NCI-H187 (cell line): ENCODE measurements at regions not wholly inside any gene's neighbourhood (a gene's known extent, or its start where the extent isn't known, plus 50 kb on each side); places are given as distances from the start of the nearest gene placed in this dataset.
A peak's percentile ranks its signal among the peaks of the same experiment; 100 is the strongest.

Source experiments
- DNase-seq, 2 experiments: peaks; one replicate each; lab custom pipeline; 2025; lab: John Stamatoyannopoulos, UW

DNA sequence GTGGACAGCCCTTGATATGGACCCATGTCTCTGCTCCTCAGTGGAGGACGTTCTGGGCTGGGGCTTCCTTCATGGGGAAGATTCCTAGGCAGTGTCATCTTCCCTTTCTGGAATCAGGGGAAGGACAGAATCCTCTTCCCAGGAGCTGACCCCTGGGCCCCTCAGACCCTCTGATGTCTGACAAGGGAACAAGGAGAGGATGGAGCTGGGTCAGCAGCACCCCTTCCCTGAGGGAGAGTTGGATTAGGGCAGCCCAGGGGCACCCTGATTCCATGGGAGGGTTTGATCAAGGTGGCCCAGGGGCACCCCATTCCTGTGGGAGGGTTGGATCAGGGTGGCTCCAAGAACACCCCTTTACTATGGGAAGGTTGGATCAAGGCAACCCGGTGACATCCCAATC lies 86.5 kb downstream of the ACKR3 start:
- DNase-seq = no peak

- DNase-seq = no peak
Measured at GRCh38 chr2:236656721-236657120, 87.1 kb downstream of the ACKR3 start.

DNA sequence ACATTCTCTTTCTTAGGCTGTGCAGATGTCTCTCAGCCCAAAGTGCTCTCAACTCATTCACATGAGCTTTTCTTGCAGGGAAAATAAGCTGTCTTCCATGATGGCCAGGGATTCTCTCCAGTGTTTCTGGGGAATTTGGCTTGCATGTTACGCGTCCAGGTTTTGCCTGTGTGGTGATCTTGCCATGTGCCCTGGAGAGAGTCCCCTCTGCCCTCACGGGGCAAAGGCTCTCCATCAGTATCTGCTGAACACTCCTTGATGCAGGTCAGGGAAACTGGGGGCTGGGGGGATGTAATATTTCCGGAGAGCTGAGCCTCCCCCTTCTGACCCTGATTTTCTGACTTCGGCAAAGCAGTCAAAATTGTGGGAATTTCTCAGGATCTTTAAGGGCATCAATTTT lies 87.6 kb downstream of the ACKR3 start:
- no peak for DNase-seq

DNA sequence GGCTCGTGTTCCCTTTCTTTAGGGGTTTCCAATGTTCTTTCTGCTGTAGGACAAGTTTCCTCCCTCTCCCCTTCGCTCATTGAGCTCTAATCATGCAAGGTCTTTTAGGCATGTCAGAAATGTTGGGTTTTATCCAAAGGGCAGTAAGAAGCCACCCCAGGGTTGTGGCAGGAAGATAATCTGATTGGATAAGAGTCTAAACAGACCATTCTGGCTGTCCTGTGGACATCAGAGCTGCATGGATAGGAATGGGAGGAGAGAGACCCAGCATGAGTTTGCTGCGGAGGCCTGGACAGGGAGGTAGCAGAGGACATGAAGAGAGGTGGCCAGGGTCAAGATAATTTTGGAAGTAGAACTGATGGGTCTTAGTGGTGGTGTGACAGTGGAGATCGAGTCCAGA lies 88.2 kb downstream of the ACKR3 start:
- DNase-seq = no peak

DNA sequence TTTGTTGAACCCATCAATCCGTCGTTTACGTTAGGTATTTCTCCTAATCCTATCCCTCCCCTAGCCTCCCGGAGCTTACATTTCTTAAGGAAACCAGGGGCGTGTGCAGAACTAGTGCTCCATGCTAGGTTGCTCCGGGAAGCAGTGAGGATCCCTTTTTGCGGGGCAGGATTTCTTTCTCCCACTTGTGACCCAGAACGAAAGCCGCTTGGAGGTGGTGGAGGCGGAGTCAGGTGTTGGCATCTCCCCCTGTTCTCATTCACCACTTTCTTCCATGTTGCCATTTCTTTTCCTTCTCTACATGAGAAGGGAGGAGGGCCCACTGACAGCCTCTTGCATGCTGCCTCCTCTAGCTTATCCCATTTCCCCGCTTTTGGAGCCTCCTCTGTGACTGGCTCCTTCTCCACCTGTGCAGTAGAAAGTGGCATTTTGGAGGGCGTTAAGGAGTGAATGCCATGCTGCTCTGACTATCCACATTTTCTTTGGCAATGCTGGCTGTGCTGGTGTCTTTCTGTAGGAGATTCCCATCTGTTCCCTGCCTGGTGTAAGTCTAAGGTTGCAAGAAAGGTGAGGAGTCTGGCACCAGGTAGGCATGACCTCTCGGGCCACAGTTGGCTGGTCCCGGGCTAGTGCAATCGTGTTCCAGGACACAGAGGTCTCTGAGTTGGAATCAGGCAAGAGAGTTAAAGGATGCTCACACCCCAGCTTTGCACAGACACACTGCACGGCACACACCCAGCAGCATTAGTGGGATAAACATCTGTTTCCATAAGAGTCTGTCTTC lies 89.5 kb downstream of the ACKR3 start:
- DNase-seq = no peak

DNA sequence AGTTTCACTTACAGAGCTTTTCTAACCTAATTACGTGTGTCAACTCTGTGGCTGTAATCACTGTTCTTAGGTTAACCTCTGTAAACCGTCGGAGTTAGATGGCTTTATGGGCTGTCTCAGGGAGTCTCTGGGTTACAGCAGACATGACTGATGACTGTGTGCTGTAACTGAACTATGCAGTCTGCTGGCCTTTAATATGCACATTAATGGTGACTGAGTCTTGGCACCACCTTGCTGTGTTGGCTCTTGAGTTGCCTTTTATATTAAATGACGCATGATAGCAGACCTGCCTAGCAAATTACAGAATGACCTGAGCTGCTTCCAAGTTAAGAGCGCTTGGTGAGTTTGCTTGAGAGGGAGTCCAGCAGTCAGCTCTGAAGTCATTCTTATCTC lies 90.1 kb downstream of the ACKR3 start:
- peak in 1 of 2 experiments; percentile 60 for DNase-seq

- no peak for DNase-seq
Measured at GRCh38 chr2:236661061-236661761, 91.6 kb downstream of the ACKR3 start.

GRCh38 chr2:236661762-236662110 lies 92.1 kb downstream of the ACKR3 start:
- no peak for DNase-seq

- no peak for DNase-seq
Measured at GRCh38 chr2:236662231-236663185, 92.9 kb downstream of the ACKR3 start.

GRCh38 chr2:236663287-236664101 lies 93.9 kb downstream of the ACKR3 start:
- no peak for DNase-seq

DNA sequence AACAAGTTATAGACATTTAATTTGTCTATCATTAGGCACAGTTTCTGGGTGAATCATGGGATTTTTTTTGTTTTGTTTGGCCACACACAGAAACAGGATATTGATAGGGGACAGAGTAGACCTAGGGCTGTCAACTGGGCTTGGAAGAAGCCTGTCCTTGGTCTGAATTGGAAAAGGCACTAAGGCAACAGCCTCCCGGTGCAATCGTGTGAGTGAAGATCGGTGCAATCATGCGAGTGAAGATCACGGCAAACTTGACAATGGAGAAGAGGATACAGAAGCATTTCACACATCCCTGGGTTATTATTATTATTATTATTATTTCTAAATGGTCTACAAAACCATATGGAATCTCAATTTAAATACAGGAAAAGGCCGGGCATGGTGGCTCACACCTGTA lies 94.5 kb downstream of the ACKR3 start:
- DNase-seq = no peak

DNA sequence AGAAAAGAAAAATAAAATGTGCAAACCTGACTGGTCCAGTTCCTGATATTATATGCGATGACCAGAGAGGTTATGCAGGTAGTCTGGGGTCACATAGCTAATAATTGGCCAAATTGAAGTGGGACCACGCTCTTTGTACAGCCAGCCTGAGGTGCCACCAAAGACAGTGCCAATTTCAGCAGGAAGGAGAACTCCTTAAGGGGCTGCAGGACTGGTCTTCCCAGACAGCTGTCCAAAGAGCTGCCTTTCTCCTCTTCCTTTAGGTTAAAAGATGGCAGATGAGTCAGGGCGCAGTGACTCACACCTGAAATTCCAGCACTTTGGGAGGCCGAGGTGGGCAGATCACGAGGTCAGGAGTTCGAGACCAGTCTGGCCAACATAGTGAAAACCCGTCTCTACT lies 95.5 kb downstream of the ACKR3 start:
- DNase-seq = no peak

GRCh38 chr2:236665572-236666118 lies 96.0 kb downstream of the ACKR3 start:
- no peak for DNase-seq

DNA sequence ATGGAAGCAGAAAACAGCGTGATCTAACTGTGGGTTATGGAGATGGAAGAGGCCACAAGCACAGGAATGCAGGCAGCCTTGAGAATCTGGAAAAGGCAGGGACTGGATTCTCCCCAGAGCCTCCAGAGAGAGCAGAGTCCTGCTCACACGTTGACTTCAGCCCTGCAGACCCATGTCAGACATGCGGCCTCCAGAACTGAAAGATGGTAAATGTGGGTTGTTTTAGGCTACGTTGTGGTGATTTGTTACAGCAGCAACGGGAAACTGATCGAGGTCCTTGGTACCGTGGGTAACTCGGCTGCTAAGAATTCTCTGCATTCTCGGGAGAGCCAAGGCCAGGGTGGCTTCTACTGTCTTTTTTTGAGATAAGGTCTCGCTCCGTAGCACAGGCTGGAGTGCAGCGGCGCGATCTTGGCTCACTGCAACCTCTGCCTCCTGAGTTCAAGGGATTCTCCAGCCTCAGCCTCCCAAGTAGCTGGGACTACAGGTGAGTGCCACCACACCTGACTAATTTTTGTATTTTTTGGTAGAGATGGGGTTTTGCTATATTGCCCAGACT lies 97.1 kb downstream of the ACKR3 start:
- DNase-seq = no peak

- DNase-seq = no peak
Measured at GRCh38 chr2:236667526-236667925, 97.9 kb downstream of the ACKR3 start.

DNA sequence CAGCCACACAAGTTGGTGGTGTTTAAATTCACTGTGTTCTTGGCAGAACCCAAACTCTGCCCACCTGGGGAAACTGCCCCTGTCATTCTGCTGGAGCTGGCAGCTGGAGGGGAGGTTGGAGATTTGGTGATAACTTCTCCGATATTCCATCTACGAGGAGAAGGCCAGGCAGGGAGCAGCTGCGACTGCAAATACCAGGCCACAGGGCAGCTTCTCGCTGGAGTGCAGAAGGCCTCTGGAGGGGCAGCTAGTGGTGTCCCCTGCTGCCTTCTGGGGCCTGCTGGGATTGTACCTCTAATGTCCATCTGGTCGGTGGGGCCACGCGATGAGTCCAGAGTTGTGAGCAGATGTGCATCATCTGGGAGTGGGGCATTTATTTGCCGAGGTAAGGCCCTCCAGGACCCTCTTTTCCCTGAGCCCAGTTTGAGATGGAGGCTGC lies 98.9 kb downstream of the ACKR3 start:
- no peak for DNase-seq

DNA sequence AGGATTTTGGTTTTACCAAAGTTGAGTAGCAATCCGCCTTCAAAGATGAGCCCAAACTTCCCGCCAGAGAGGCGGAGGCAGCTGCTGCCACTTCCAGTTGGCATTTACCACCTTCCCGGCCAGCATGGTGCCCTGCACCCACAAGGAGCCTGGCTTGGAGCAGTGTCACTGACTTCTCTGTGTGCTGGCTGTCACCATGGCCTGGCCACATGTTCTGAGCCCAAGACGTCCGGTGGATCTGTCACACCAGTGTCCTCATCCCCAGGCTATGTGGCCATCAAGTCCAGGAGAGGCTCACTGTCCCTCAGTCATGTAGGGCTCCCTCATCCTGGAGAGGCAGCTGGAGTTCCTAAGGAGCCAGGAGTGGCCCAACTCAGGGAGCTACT lies 100.6 kb downstream of the ACKR3 start:
- no peak for DNase-seq

GRCh38 chr2:236671896-236672562 lies 102.4 kb downstream of the ACKR3 start:
- DNase-seq = no peak

DNA sequence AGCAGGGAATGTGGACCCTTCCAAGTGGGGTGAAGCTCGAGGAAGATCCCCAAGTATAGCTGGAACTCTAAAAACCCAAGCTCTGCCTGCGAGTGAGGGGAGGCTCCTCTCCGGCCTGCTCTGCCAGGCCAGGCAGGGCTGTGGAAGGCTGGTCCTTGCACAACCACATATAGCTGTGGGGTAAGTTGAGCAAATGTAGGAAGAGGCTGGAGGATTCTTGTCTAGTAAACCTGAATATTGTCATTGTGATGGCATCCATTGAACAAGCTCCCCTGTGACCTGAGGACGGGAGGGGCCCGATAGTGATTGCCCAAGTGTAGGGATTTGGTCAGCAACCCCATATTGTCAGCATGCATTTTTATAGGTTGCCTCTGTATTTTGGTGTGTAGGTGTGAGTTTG lies 103.0 kb downstream of the ACKR3 start:
- no peak for DNase-seq

GRCh38 chr2:236673126-236673822 lies 103.6 kb downstream of the ACKR3 start:
- no peak for DNase-seq
